GM23248 (cell line): ENCODE measurements at regions not wholly inside any gene's neighbourhood (a gene's known extent, or its start where the extent isn't known, plus 50 kb on each side); places are given as distances from the start of the nearest gene placed in this dataset.

Experiments
- EZH2 ChIP-seq: fragments of 200-600 bp; sonication (generic); IDR thresholded peaks from 2 replicates; pipeline ENCODE4 v1.6.1; 2018; ENCODE audit warnings: antibody characterized with exemption, mild to moderate bottlenecking; ENCODE audit not compliant: insufficient read depth, poor library complexity, severe bottlenecking
- EZH2phosphoT487 ChIP-seq: fragments of 200-600 bp; sonication (generic); IDR thresholded peaks from 2 replicates; pipeline ENCODE4 v1.6.1; 2018; ENCODE audit warnings: antibody characterized with exemption, moderate library complexity, mild to moderate bottlenecking, low read depth; ENCODE audit not compliant: insufficient read depth

- TF ChIP-seq EZH2 = no peak
- no peak for TF ChIP-seq EZH2phosphoT487
These were observed 512.0 kb downstream of the NLGN4X start for GRCh38 chrX:5716666-5717065.
